ENCODE measurements at regions not wholly inside any gene's neighbourhood (a gene's known extent, or its start where the extent isn't known, plus 50 kb on each side); places are given as distances from the start of the nearest gene placed in this dataset.

DNA sequence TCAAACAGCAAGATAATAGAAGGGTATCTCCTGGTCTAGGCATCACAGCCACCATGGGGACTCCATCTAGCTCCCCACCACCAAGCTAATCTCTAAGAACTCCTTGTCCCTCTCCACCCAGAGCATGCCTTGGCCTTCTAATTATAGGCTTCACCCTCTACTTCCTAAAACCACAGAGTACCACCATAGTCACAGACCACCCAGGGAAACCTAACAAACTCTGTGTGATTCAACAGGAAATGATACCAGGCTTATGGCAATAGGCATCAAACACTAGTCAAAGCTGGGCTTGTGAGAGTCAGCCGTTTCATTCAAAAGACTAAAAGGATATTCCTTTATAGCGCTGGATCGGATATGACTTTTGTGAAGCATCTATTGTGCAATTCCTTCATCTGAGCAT, 91.5 kb upstream of the NALF2 start (continued):
- TF ChIP-seq POLR2AphosphoS5 (IDR thresholded peaks at IDR 0.05; ENCODE audit: low read depth, low read length) (no peak), ZFX (IDR thresholded peaks at IDR 0.05) (no peak), ZNF274 (IDR thresholded peaks at IDR 0.05; ENCODE audit: low read depth, low read length) (no peak)
- TF ChIP-seq, protein P1, sequence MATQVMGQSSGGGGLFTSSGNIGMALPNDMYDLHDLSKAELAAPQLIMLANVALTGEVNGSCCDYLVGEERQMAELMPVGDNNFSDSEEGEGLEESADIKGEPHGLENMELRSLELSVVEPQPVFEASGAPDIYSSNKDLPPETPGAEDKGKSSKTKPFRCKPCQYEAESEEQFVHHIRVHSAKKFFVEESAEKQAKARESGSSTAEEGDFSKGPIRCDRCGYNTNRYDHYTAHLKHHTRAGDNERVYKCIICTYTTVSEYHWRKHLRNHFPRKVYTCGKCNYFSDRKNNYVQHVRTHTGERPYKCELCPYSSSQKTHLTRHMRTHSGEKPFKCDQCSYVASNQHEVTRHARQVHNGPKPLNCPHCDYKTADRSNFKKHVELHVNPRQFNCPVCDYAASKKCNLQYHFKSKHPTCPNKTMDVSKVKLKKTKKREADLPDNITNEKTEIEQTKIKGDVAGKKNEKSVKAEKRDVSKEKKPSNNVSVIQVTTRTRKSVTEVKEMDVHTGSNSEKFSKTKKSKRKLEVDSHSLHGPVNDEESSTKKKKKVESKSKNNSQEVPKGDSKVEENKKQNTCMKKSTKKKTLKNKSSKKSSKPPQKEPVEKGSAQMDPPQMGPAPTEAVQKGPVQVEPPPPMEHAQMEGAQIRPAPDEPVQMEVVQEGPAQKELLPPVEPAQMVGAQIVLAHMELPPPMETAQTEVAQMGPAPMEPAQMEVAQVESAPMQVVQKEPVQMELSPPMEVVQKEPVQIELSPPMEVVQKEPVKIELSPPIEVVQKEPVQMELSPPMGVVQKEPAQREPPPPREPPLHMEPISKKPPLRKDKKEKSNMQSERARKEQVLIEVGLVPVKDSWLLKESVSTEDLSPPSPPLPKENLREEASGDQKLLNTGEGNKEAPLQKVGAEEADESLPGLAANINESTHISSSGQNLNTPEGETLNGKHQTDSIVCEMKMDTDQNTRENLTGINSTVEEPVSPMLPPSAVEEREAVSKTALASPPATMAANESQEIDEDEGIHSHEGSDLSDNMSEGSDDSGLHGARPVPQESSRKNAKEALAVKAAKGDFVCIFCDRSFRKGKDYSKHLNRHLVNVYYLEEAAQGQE (IDR thresholded peaks at IDR 0.05; ENCODE audit: low read depth): no peak

DNA sequence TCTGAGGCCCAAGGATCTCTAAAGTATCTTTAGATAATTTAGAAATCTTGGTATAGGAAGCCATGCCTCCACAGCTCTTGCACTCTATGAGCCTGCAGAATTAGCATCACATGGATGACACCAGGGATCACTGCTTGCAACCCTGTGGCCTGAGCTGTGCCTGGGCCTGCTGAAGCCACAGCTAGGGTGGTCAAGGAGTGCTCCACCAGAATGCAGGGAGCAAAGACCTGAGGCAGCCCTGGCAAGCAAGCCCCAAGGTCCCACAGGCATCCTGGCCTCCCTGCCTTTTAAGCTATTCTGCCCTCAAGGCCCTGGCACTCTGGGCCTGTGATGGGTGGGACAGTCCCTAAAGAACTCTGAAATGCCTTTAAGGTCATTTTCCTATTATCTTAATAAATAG, 105.2 kb upstream of the NALF2 start:
- Histone ChIP-seq H2AFZ (ENCODE audit: low read depth, low read length, poor library complexity, severe bottlenecking) (no peak overlapping the region), H3K36me3 (ENCODE audit: control insufficient read depth in 1 of 2, insufficient read depth in 2 of 2, low read length in 2 of 2) (no peaks in the 10 kb centered on the region), H3K4me1 (ENCODE audit: control insufficient read depth in 1 of 2, insufficient read depth in 2 of 2, low read length in 2 of 2) (no peaks in the 10 kb centered on the region), H3K79me2 (ENCODE audit: insufficient read depth, low read length) (no peaks in the 10 kb centered on the region), H3K9me3 (ENCODE audit: control insufficient read depth in 1 of 2, insufficient read depth in 1 of 2, low read depth in 1 of 2, low read length in 2 of 2) (no peaks in the 10 kb centered on the region), H3K4me2 (ENCODE audit: low read length) (no peak overlapping the region), H3K9me2 (ENCODE audit: insufficient read depth) (no peaks in the 10 kb centered on the region), H3K4me3 (replicated peaks in 1 of 2; ENCODE audit: low read depth in 1 of 2, low read length in 2 of 2) (no peak overlapping the region), H3K9ac (ENCODE audit: low read length) (no peak overlapping the region), H3K27ac (ENCODE audit: low read depth, low read length) (no peak overlapping the region), H3K27me3 (ENCODE audit: insufficient read depth, low read length) (no peaks in the 10 kb centered on the region), H4K20me1 (ENCODE audit: insufficient read depth) (no peaks in the 10 kb centered on the region)
- DNase-seq (ENCODE audit: low read depth, low spot score) (no peak), ATAC-seq (no peak)
- ChIA-PET CTCF (interaction anchor here (1.2 kb wide), 1 partner anchor 11 kb away, joined by 4 read pairs; no protein-coding TSS in a partner anchor), POLR2A (no interaction called here), RAD21 (ENCODE audit: low non-redundant PET in 1 of 2, low total read pairs in 2 of 2, uncharacterized antibody in 2 of 2, unreplicated experiment in 2 of 2) (no interaction called here)
- BruUV-seq (replicated peaks): no TSS peak
- intact Hi-C loops (cut with micrococcal nuclease): no loop called here
- TF ChIP-seq, protein P2, sequence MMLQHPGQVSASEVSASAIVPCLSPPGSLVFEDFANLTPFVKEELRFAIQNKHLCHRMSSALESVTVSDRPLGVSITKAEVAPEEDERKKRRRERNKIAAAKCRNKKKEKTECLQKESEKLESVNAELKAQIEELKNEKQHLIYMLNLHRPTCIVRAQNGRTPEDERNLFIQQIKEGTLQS (IDR thresholded peaks at IDR 0.05): no peak
- TF ChIP-seq, protein P3, sequence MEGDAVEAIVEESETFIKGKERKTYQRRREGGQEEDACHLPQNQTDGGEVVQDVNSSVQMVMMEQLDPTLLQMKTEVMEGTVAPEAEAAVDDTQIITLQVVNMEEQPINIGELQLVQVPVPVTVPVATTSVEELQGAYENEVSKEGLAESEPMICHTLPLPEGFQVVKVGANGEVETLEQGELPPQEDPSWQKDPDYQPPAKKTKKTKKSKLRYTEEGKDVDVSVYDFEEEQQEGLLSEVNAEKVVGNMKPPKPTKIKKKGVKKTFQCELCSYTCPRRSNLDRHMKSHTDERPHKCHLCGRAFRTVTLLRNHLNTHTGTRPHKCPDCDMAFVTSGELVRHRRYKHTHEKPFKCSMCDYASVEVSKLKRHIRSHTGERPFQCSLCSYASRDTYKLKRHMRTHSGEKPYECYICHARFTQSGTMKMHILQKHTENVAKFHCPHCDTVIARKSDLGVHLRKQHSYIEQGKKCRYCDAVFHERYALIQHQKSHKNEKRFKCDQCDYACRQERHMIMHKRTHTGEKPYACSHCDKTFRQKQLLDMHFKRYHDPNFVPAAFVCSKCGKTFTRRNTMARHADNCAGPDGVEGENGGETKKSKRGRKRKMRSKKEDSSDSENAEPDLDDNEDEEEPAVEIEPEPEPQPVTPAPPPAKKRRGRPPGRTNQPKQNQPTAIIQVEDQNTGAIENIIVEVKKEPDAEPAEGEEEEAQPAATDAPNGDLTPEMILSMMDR (IDR thresholded peaks at IDR 0.05 in 2 of 3, conservative IDR thresholded peaks at IDR 0.05 in 1 of 3; ENCODE audit: borderline replicate concordance in 1 of 3, insufficient read depth in 1 of 3, low read depth in 2 of 3, low read length in 2 of 3): no peak
- no peak for TF ChIP-seq EGR1 (IDR thresholded peaks at IDR 0.05; ENCODE audit: low read depth)
- TF ChIP-seq SIN3A (IDR thresholded peaks at IDR 0.05; ENCODE audit: low read depth): no peak
- TF ChIP-seq CBX3 (IDR thresholded peaks at IDR 0.05; ENCODE audit: low read depth): no peak
- no peak for TF ChIP-seq FOSL1 (IDR thresholded peaks at IDR 0.05; ENCODE audit: low read depth)
- TF ChIP-seq YY1 (IDR thresholded peaks at IDR 0.05; ENCODE audit: extremely low read depth, insufficient replicate concordance, low read depth, low read length): no peak
- no peak for TF ChIP-seq TCF7L2 (IDR thresholded peaks at IDR 0.05; ENCODE audit: borderline replicate concordance, extremely low read depth, insufficient read depth, insufficient read length)
- TF ChIP-seq ZNF274 (IDR thresholded peaks at IDR 0.05; ENCODE audit: low read depth, low read length): no peak
- TF ChIP-seq RAD21 (IDR thresholded peaks at IDR 0.05; ENCODE audit: low read depth): no peak
- TF ChIP-seq, protein P1 (IDR thresholded peaks at IDR 0.05; ENCODE audit: low read depth): no peak
- TF ChIP-seq SRF (IDR thresholded peaks at IDR 0.05; ENCODE audit: low read depth): no peak
